ENCODE measurements at regions not wholly inside any gene's neighbourhood (a gene's known extent, or its start where the extent isn't known, plus 50 kb on each side); places are given as distances from the start of the nearest gene placed in this dataset.

DNA sequence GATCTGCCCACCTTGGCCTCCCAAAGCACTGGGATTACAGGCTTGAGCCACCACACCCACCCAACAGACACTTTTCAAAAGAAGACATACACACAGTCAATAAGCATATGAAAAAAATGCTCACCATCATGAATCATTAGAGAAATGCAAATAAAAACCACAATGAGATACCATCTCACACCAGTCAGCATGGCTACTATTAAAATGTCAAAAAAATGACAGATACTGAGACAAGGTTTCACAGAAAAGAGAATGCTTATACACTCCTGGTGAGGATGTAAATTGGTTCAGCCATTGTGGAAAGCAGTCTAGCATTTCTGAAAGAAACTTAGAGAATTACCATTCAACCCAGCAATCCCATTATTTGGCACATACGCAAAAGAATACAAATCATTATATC is 1947.2 kb downstream of the SUCLG1 start:
- TF ChIP-seq, protein P1, sequence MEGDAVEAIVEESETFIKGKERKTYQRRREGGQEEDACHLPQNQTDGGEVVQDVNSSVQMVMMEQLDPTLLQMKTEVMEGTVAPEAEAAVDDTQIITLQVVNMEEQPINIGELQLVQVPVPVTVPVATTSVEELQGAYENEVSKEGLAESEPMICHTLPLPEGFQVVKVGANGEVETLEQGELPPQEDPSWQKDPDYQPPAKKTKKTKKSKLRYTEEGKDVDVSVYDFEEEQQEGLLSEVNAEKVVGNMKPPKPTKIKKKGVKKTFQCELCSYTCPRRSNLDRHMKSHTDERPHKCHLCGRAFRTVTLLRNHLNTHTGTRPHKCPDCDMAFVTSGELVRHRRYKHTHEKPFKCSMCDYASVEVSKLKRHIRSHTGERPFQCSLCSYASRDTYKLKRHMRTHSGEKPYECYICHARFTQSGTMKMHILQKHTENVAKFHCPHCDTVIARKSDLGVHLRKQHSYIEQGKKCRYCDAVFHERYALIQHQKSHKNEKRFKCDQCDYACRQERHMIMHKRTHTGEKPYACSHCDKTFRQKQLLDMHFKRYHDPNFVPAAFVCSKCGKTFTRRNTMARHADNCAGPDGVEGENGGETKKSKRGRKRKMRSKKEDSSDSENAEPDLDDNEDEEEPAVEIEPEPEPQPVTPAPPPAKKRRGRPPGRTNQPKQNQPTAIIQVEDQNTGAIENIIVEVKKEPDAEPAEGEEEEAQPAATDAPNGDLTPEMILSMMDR (IDR thresholded peaks at IDR 0.05; ENCODE audit: low read depth, low read length, missing control alignments) = no peak
- DNase-seq (ENCODE audit: extremely low read depth, low read depth) = no peak
- no peak overlapping the region for H3K4me3 ChIP-seq (replicated peaks; ENCODE audit: low read depth, low read length)

DNA sequence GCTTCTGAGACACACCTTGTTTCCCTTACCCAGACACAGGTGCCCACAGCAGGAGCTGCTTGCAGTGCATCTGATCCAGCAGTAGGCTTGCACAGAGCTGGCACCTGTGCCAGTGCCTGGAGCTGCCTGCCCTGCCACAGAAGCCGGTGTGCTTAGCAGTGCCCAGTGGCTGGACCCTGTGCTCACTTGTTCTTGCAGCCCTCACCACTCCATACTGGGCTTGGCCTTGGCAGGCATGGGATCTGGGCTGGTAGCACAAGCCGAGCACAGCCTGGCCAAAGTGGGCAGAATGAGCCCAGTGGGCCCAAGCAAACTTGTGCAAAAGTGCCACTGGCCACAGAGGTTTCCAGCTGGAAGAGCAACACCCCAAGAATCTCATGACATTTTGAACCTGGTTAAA is 1950.4 kb downstream of the SUCLG1 start:
- no peak overlapping the region for H3K4me3 ChIP-seq (replicated peaks; ENCODE audit: low read depth, low read length)
- no peak for DNase-seq (ENCODE audit: extremely low read depth, low read depth)
- TF ChIP-seq, protein P1 (IDR thresholded peaks at IDR 0.05; ENCODE audit: low read depth, low read length, missing control alignments) = no peak

GRCh38 chr2:82507657-82508056 is 1951.4 kb downstream of the SUCLG1 start:
- no peak for DNase-seq (ENCODE audit: extremely low read depth, low read depth)

GRCh38 chr2:82501217-82501616 is 1957.9 kb downstream of the SUCLG1 start:
- no peak overlapping the region for H3K4me3 ChIP-seq (replicated peaks; ENCODE audit: low read depth, low read length)
- DNase-seq (ENCODE audit: extremely low read depth, low read depth) = no peak
- TF ChIP-seq, protein P1 (IDR thresholded peaks at IDR 0.05; ENCODE audit: low read depth, low read length, missing control alignments) = no peak

More at GRCh38 chr2:82507657-82508056, 1951.4 kb downstream of the SUCLG1 start:
- no peak overlapping the region for H3K4me3 ChIP-seq (replicated peaks; ENCODE audit: low read depth, low read length)
- TF ChIP-seq, protein P1 (IDR thresholded peaks at IDR 0.05; ENCODE audit: low read depth, low read length, missing control alignments) = no peak

GRCh38 chr2:82498777-82499443 is 1960.2 kb downstream of the SUCLG1 start:
- no peak overlapping the region for H3K4me3 ChIP-seq (replicated peaks; ENCODE audit: low read depth, low read length)
- no peak for DNase-seq (ENCODE audit: extremely low read depth, low read depth)
- TF ChIP-seq, protein P1 (IDR thresholded peaks at IDR 0.05; ENCODE audit: low read depth, low read length, missing control alignments) = no peak

DNA sequence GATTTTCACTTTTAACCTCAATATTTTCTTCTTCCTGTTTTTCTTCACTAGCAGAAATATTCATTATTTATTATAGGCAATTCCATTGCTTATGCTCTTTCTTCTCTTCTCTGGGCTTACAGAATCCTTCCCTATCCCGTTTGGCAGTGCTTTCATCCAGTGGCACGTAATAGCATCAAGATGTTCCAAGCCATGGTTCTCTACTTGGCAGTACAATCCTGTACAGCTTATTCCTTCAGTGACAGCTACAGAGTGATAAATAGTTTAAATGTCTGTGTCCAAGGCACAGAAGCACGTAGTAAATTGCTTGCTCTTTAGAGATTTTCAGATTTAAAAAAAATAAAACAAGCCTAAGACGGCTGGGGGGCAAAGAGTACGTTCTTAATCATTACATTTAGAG is 1964.3 kb downstream of the SUCLG1 start:
- TF ChIP-seq, protein P1 (IDR thresholded peaks at IDR 0.05; ENCODE audit: low read depth, low read length, missing control alignments) = no peak
- no peak overlapping the region for H3K4me3 ChIP-seq (replicated peaks; ENCODE audit: low read depth, low read length)
- no peak for DNase-seq (ENCODE audit: extremely low read depth, low read depth)

GRCh38 chr2:82491591-82491990 is 1967.5 kb downstream of the SUCLG1 start:
- no peak for DNase-seq (ENCODE audit: extremely low read depth, low read depth)
- TF ChIP-seq, protein P1 (IDR thresholded peaks at IDR 0.05; ENCODE audit: low read depth, low read length, missing control alignments) = no peak
- H3K4me3 ChIP-seq (replicated peaks; ENCODE audit: low read depth, low read length) = no peak overlapping the region
